HepG2 (cell line): ENCODE measurements at regions not wholly inside any gene's neighbourhood (a gene's known extent, or its start where the extent isn't known, plus 50 kb on each side); places are given as distances from the start of the nearest gene placed in this dataset.

Experiments used
- ATAC-seq: fragments of 200-7000 bp; cut with Tn5 transposase; 3 replicates; pipeline ENCODE4 v1.9.1; 2020; ENCODE audit warnings: mild to moderate bottlenecking, moderate library complexity
- BruUV-seq: library from RNA; stranded (reverse); fragments of 400-500 nt; replicated peaks from 2 replicates; lab custom pipeline; 2021; lab: Mats Ljungman, UMichigan
- CTCF ChIA-PET: fragments of 300-600 bp; formaldehyde crosslinking; extraction: SDS; loops from one replicate; lab custom pipeline; 2021; ENCODE audit warnings: low total read pairs, inconsistent platforms, low intra/inter-chr PET ratio; lab: Yijun Ruan, JAX
- POLR2A ChIA-PET: fragments of 350-600 bp; sonication (Branson Sonifier 250); formaldehyde crosslinking; loops from one replicate; lab custom pipeline; 2020; ENCODE audit warnings: antibody characterized with exemption, inconsistent platforms; lab: Yijun Ruan, JAX
- DNase-seq: peaks from one replicate; pipeline ENCODE4 v3.0.0-alpha.2; 2015; ENCODE audit warnings: low spot score
- FAIRE-seq: peaks from 3 replicates; lab custom pipeline; 2011; peaks lifted over from hg19 to GRCh38; lab: Jason Lieb, UNC
- H2AFZ ChIP-seq: one replicate; pipeline ENCODE4 v1.6.1; 2011; ENCODE audit warnings: low read length, inconsistent platforms
- H3K27ac ChIP-seq: fragments of 300-600 bp; 3 replicates; pipeline ENCODE4 v1.8.0; 2011; ENCODE audit warnings: mixed run types, mild to moderate bottlenecking, mixed read lengths, low read length, inconsistent platforms; ENCODE audit not compliant: insufficient read depth; ENCODE audit errors: extremely low read length
- H3K27me3 ChIP-seq, 2 experiments: fragments of 200-600 bp in 1 of 2; 2 replicates in 1 of 2; 3 replicates in 1 of 2; pipeline versions ENCODE4 v1.6.0 to v1.8.0; 2011; ENCODE audit warnings: low read length in 2 of 2, mild to moderate bottlenecking in 2 of 2, moderate library complexity in 2 of 2, inconsistent platforms in 1 of 2; ENCODE audit not compliant: insufficient read depth in 2 of 2, control insufficient read depth in 1 of 2
- H3K36me3 ChIP-seq, 2 experiments: fragments of 200-600 bp in 1 of 2; replicated peaks in 1 of 2; 2 replicates in 1 of 2; 3 replicates in 1 of 2; pipeline versions ENCODE4 v1.5.1 to v1.8.0; 2011; ENCODE audit warnings: low read length in 2 of 2, inconsistent platforms in 1 of 2; ENCODE audit not compliant: insufficient read depth in 2 of 2, control insufficient read depth in 1 of 2
- H3K4me1 ChIP-seq: 2 replicates; pipeline ENCODE4 v1.5.1; 2012; ENCODE audit warnings: low read length, inconsistent platforms; ENCODE audit not compliant: insufficient read depth
- H3K4me2 ChIP-seq: 2 replicates; pipeline ENCODE4 v1.6.0; 2011; ENCODE audit warnings: low read depth, low read length, inconsistent platforms
- H3K4me3 ChIP-seq, 3 experiments: fragments of 200-600 bp in 1 of 3; sonication (generic), shearing (Covaris generic) in 1 of 3; replicated peaks in 1 of 3; 2 replicates each; pipeline ENCODE4 v1.5.1; 2011 to 2016; ENCODE audit warnings: low read length in 3 of 3, inconsistent platforms in 2 of 3, low read depth in 2 of 3, mild to moderate bottlenecking in 2 of 3, control low read depth in 1 of 3, mixed read lengths in 1 of 3; ENCODE audit not compliant: insufficient read depth in 1 of 3
- H3K79me2 ChIP-seq: one replicate; pipeline ENCODE4 v1.6.1; 2011; ENCODE audit warnings: low read length, inconsistent platforms; ENCODE audit not compliant: insufficient read depth
- H3K9ac ChIP-seq: 2 replicates; pipeline ENCODE4 v1.6.0; 2011; ENCODE audit warnings: mild to moderate bottlenecking, low read depth, low read length, inconsistent platforms; ENCODE audit not compliant: insufficient read depth
- H3K9me3 ChIP-seq: 2 replicates; pipeline ENCODE4 v1.5.1; 2012; ENCODE audit warnings: mild to moderate bottlenecking, low read length
- H4K20me1 ChIP-seq: 2 replicates; pipeline ENCODE4 v1.6.0; 2011; ENCODE audit warnings: inconsistent platforms, mild to moderate bottlenecking, low read length, moderate library complexity; ENCODE audit not compliant: insufficient read depth
- FIP1L1 ChIP-seq: fragments of 200-400 bp; formaldehyde crosslinking; IDR thresholded peaks from 2 replicates; pipeline ENCODE4 v1.6.1; 2018; ENCODE audit warnings: low read depth, mild to moderate bottlenecking, low read length, moderate library complexity, borderline replicate concordance; ENCODE audit not compliant: insufficient read depth
- FOXJ3 ChIP-seq: sonication (generic); formaldehyde crosslinking; IDR thresholded peaks from 2 replicates; pipeline ENCODE4 v1.4.0; 2020; ENCODE audit warnings: missing genetic modification reagents, mild to moderate bottlenecking, borderline replicate concordance
- GABPB1 ChIP-seq: IDR thresholded peaks from 2 replicates; pipeline ENCODE4 v1.6.1; 2016; ENCODE audit warnings: mild to moderate bottlenecking, missing genetic modification reagents, moderate library complexity, missing compliant biosample characterization
- NFE2L1 ChIP-seq: sonication (generic); formaldehyde crosslinking; IDR thresholded peaks from 2 replicates; pipeline ENCODE4 v1.4.0; 2020; ENCODE audit warnings: missing genetic modification reagents, mild to moderate bottlenecking, borderline replicate concordance
- NFYB ChIP-seq: sonication (generic); formaldehyde crosslinking; IDR thresholded peaks from 2 replicates; pipeline ENCODE4 v1.4.0; 2020; ENCODE audit warnings: missing genetic modification reagents
- ZEB1 ChIP-seq: IDR thresholded peaks from 2 replicates; pipeline ENCODE4 v1.6.1; 2012; ENCODE audit warnings: mild to moderate bottlenecking, low read depth, inconsistent platforms; ENCODE audit not compliant: insufficient replicate concordance
- ZNF253 ChIP-seq: sonication (generic); formaldehyde crosslinking; IDR thresholded peaks from 2 replicates; pipeline ENCODE4 v1.8.0; 2022; ENCODE audit warnings: mild to moderate bottlenecking, missing genetic modification reagents, borderline replicate concordance
- ZNF562 ChIP-seq: sonication (generic); formaldehyde crosslinking; IDR thresholded peaks from 2 replicates; pipeline ENCODE4 v1.8.0; 2022; ENCODE audit warnings: missing genetic modification reagents, borderline replicate concordance
- ZNF75D ChIP-seq: sonication (generic); formaldehyde crosslinking; IDR thresholded peaks from 2 replicates; pipeline ENCODE4 v1.8.1; 2023; ENCODE audit warnings: missing genetic modification reagents, mild to moderate bottlenecking, borderline replicate concordance
- ZNF761 ChIP-seq: sonication (generic); formaldehyde crosslinking; conservative IDR thresholded peaks from 2 replicates; pipeline ENCODE4 v1.4.0; 2020; ENCODE audit warnings: mild to moderate bottlenecking, missing genetic modification reagents
- ZSCAN22 ChIP-seq: sonication (generic); formaldehyde crosslinking; IDR thresholded peaks from 2 replicates; pipeline ENCODE4 v1.4.0; 2020; ENCODE audit warnings: mild to moderate bottlenecking, missing genetic modification reagents
- WGBS: methylation state at CpG from one replicate; pipeline ENCODE4 v1.1.6; 2017; ENCODE audit warnings: low lambda C conversion rate; 5-methylcytosine and 5-hydroxymethylcytosine counted together
- in situ Hi-C: cut with HindIII; loops from 2 replicates; pipeline ENCODE4 v1.10.0; 2017; ENCODE audit warnings: low pct_unique_long_range_greater_than_20kb; ENCODE audit not compliant: extremely low pct_ligation_motif_present
- intact Hi-C: fragments of 100-400 bp; cut with micrococcal nuclease; formaldehyde crosslinking; loops from one replicate; pipeline ENCODE4 v1.10.0; 2022; ENCODE audit not compliant: unreplicated experiment
- TF ChIP-seq, protein P1 (sequence below): sonication (generic); formaldehyde crosslinking; IDR thresholded peaks from 2 replicates; pipeline ENCODE4 v1.5.0; 2020; ENCODE audit warnings: missing genetic modification reagents

DNA sequence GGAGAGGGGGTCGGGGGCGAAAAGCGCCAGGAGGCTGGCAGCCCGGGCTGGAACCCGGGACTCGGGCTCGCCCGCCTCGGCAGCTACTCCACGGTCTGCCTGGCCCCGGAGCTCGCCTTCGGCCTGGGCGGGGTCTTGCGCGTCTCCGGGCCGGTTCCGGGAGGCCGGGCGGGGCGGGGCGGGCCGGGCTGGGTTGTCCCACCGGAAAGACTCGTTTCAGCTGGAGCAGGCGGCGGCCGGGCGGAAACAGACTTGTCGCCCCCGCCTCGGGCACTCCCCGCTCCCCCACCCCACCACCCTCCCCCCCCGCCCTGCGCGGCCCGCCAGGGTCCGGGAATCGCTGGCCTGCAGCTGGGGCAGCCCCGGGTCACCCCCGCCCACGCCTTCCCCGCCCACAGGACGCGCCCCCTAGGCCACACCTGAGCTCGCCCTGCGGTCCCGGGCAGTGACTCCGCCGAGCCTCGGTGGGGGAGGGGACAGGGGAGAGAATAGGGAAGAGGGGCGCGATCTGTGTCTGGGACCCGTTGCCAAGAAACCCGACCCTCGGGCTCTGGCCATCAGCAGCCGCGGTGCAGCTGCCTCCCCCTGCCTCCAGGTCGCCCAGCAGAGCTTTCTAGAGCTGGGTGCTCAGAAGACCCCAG lies 109.4 kb downstream of the KCTD15 start (continued):
- TF ChIP-seq ZNF253 (CRISPR knock-in tag): no peak
- peak; percentile 18; the same call in 1 of the 2 replicates for TF ChIP-seq GABPB1 (CRISPR knock-in tag)
- no peak for TF ChIP-seq NFYB
- TF ChIP-seq ZNF562 (CRISPR knock-in tag): no peak

DNA sequence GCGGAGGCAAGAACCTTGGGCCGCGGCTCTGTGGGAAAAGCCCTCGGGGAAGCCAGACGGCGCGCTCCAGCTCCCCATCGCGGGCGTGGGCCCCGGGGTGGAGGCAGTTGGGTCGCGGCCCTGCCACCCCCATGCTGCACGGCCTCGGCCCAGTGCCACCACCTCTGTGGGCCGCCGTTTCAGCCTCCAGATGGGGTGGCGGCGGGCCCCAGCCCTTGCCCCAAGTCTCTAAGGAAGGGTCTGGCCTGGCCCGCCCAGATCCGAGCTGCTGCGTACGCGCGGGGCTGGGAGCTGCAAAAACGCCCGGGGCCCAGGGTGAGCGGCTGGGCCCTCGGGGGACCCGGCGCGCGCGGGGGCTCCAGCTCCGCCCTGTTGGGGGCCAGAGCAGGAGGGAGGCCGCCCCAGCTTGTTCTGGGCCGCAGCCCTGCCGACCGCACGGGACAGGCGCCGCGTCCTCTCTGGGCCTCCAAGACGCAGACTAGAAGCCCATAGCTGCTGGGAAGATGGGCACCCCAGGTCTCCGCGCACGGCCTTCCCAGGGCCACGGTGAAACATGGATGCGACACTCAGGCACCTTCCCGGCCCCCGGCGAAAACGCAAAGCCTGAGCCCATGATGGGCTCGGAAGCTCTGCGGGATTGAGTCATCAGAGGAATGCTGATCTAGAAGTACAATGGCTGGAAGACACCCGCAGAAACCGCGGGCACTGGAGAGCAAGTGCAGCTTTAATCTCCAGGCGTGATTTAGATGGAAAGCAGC lies 110.1 kb downstream of the KCTD15 start:
- Histone ChIP-seq H3K36me3 (no peaks in the 10 kb centered on the region), H3K4me1 (peaks cover 8% of the 10 kb centered on the region), H3K4me3 (no peak overlapping the region; a peak in 1 of 6 replicates), H3K27ac (no peak overlapping the region), H3K9ac (no peak overlapping the region), H4K20me1 (no peaks in the 10 kb centered on the region), H3K79me2 (no peaks in the 10 kb centered on the region), H3K4me2 (no peak overlapping the region), H2AFZ (no peak overlapping the region), H3K9me3 (no peaks in the 10 kb centered on the region), H3K27me3 (peaks cover 7 to 34% of the 10 kb centered on the region in 2 experiments)
- CTCF ChIA-PET: no interaction called here
- no peak for TF ChIP-seq NFE2L1
- TF ChIP-seq FIP1L1: no peak
- TF ChIP-seq FOXJ3 (CRISPR knock-in tag): no peak
- no peak for TF ChIP-seq ZNF761 (CRISPR knock-in tag)
- TF ChIP-seq ZSCAN22 (CRISPR knock-in tag): no peak
- no peak for TF ChIP-seq ZEB1
- TF ChIP-seq, protein P1, sequence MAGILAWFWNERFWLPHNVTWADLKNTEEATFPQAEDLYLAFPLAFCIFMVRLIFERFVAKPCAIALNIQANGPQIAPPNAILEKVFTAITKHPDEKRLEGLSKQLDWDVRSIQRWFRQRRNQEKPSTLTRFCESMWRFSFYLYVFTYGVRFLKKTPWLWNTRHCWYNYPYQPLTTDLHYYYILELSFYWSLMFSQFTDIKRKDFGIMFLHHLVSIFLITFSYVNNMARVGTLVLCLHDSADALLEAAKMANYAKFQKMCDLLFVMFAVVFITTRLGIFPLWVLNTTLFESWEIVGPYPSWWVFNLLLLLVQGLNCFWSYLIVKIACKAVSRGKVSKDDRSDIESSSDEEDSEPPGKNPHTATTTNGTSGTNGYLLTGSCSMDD (CRISPR knock-in tag): no peak
- TF ChIP-seq ZNF75D: no peak
- FAIRE-seq (no peak), ATAC-seq (peak; percentile 43), DNase-seq (peak; percentile 6)
- in situ Hi-C loops (no loop called here), intact Hi-C loops (no loop called here)
- 32% methylated on average over 12 of the region's 59 CpGs for WGBS
- BruUV-seq: no TSS peak
- POLR2A ChIA-PET: no interaction called here
